ENCODE measurements at regions not wholly inside any gene's neighbourhood (a gene's known extent, or its start where the extent isn't known, plus 50 kb on each side); places are given as distances from the start of the nearest gene placed in this dataset. TPM values are rescaled to one million over a fixed set of nuclear protein-coding genes. Genes with fewer than 3 reads are reported as not detected.

Small RNAs in the stretch of these regions (small RNA-seq; reads per million reads assigned to genes)
- not detected for gene RNA5SP459 (ENCODE audit: low replicate concordance)

Measured in spinal cord (tissue), 1 donor.